ENCODE measurements at regions not wholly inside any gene's neighbourhood (a gene's known extent, or its start where the extent isn't known, plus 50 kb on each side); places are given as distances from the start of the nearest gene placed in this dataset.
"Not testable (repeated sequence)": the region's sequence is repeated elsewhere in the genome, so short reads cannot be mapped to it uniquely, and the experiment has no call there.

DNA sequence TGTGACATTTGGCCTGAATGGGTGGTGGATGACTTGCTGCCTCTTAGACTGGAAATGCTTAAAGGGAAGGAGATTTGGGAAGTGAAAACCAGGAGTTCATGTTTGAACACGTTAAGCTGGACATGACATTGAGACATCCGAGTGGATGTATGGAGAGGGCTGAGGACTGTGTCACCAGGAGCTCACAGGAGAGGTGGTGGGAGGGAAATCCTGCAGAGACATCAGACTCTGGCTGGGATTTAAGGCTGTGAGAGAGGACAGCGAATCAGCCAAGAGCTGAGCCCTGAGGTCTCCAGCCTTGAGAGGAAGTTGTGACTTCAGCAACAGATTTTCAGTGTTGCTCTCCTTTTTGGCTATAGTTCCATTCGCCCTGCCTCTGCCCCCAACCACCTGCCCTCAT, 432.5 kb upstream of the SPATA31A3 start:
- intact Hi-C loops (cut with micrococcal nuclease; ENCODE audit: unreplicated experiment); H3K9ac ChIP-seq (ENCODE audit: insufficient read depth, low read depth, low read length); H3K4me3 ChIP-seq (replicated peaks in 1 of 3; ENCODE audit: insufficient read depth in 1 of 3, low read depth in 2 of 3, low read length in 3 of 3); H3K9me3 ChIP-seq (ENCODE audit: low read length); H2AFZ ChIP-seq (ENCODE audit: low read length); BruUV-seq (replicated peaks); H3K4me1 ChIP-seq (ENCODE audit: insufficient read depth, low read length); H3K27ac ChIP-seq (ENCODE audit: extremely low read length, insufficient read depth, low read length); DNase-seq (ENCODE audit: low spot score); POLR2A ChIA-PET; H4K20me1 ChIP-seq (ENCODE audit: insufficient read depth, low read length); H3K4me2 ChIP-seq (ENCODE audit: low read depth, low read length); H3K36me3 ChIP-seq (replicated peaks in 1 of 2; ENCODE audit: control insufficient read depth in 1 of 2, insufficient read depth in 2 of 2, low read length in 2 of 2); CTCF ChIA-PET (ENCODE audit: low intra/inter-chr PET ratio, low total read pairs); in situ Hi-C loops (cut with HindIII; ENCODE audit: extremely low pct_ligation_motif_present, low pct_unique_long_range_greater_than_20kb); FAIRE-seq; H3K79me2 ChIP-seq (ENCODE audit: insufficient read depth, low read length); H3K27me3 ChIP-seq (ENCODE audit: control insufficient read depth in 1 of 2, insufficient read depth in 2 of 2, low read length in 2 of 2): not testable (repeated sequence)
- WGBS (ENCODE audit: low lambda C conversion rate) = no CpG with 5 or more reads among the region's 4 CpGs
- 0 out of 3 replicates have a peak, but pooled peaks have one; percentile 31 for ATAC-seq

DNA sequence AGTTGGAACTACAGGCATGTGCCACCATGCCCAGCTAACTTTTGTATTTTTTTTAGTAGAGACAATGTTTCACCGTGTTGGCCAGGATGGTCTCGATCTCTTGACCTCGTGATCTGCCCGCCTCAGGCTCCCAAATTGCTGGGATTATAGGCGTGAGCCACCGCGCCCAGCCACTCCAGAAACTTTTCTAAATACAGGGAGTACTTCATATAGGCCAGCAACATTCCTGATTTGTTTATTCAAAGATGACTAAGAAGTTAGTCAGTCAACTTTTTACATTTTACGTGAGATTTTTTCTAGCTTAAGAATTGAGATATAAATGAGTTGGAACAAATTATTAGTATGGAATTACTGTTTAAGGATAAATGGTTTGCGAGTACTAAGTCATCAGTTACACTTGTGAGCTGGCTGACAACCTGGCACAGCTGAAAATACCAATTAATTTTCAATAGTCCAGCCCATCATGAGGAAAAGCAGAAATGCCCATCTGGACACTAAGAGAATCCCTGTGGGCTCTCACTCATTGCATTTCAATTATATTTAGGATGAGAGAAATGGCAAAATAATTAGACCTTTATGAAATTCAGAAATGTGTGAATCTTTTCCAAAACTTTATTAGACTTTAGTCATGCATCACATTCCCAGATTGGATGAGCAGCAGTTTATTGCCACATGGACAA, 430.8 kb upstream of the SPATA31A3 start:
- H3K9ac ChIP-seq (ENCODE audit: insufficient read depth, low read depth, low read length); H3K4me2 ChIP-seq (ENCODE audit: low read depth, low read length); DNase-seq (ENCODE audit: low spot score); H3K27me3 ChIP-seq (ENCODE audit: control insufficient read depth in 1 of 2, insufficient read depth in 2 of 2, low read length in 2 of 2); CTCF ChIA-PET (ENCODE audit: low intra/inter-chr PET ratio, low total read pairs); ATAC-seq; H3K36me3 ChIP-seq (replicated peaks in 1 of 2; ENCODE audit: control insufficient read depth in 1 of 2, insufficient read depth in 2 of 2, low read length in 2 of 2); FAIRE-seq; H3K27ac ChIP-seq (ENCODE audit: extremely low read length, insufficient read depth, low read length); BruUV-seq (replicated peaks); H3K79me2 ChIP-seq (ENCODE audit: insufficient read depth, low read length); in situ Hi-C loops (cut with HindIII; ENCODE audit: extremely low pct_ligation_motif_present, low pct_unique_long_range_greater_than_20kb); H4K20me1 ChIP-seq (ENCODE audit: insufficient read depth, low read length); POLR2A ChIA-PET; H2AFZ ChIP-seq (ENCODE audit: low read length); H3K4me3 ChIP-seq (replicated peaks in 1 of 3; ENCODE audit: insufficient read depth in 1 of 3, low read depth in 2 of 3, low read length in 3 of 3); H3K4me1 ChIP-seq (ENCODE audit: insufficient read depth, low read length); intact Hi-C loops (cut with micrococcal nuclease; ENCODE audit: unreplicated experiment); H3K9me3 ChIP-seq (ENCODE audit: low read length): not testable (repeated sequence)
- 15% methylated on average over 1 of the region's 9 CpGs for WGBS (ENCODE audit: low lambda C conversion rate)

- FAIRE-seq = not testable (repeated sequence)
- WGBS (ENCODE audit: low lambda C conversion rate) = no CpG with 5 or more reads among the region's 4 CpGs
Measured at GRCh38 chr9:67418496-67419079, 426.2 kb upstream of the SPATA31A3 start.

DNA sequence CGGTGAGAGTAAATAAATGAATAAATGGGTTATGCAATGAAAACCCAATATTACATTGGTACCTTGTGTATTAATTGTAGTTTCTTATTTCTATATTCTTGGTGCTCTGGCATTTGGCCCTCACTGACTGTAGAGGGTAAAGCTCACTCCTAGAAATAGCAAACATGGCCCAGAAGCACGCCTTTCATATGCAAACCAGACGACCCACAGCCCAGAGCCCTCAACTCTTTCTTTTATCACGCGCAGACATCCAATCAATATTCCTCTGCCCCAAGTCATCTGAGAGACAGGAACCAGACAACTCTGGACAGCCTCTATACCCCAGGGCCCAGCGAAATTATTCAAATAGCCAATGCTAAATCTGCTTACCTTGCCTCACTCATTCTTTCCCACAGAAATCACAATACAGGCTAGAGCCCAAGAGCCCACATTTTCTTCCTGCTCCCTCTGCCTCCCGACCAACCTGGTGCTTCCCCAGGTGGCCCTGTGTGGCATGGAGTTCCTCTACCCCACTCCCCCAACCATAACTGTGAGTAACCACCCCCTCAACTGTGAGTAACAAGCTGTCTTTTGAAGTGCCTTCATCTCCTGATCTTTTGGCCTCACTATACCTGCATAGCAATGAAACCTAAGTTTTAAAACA, 425.1 kb upstream of the SPATA31A3 start:
- H3K27me3 ChIP-seq (ENCODE audit: control insufficient read depth in 1 of 2, insufficient read depth in 2 of 2, low read length in 2 of 2); ATAC-seq; BruUV-seq (replicated peaks); DNase-seq (ENCODE audit: low spot score); H3K9ac ChIP-seq (ENCODE audit: insufficient read depth, low read depth, low read length); H3K79me2 ChIP-seq (ENCODE audit: insufficient read depth, low read length); POLR2A ChIA-PET; H3K4me2 ChIP-seq (ENCODE audit: low read depth, low read length); H3K36me3 ChIP-seq (replicated peaks in 1 of 2; ENCODE audit: control insufficient read depth in 1 of 2, insufficient read depth in 2 of 2, low read length in 2 of 2); CTCF ChIA-PET (ENCODE audit: low intra/inter-chr PET ratio, low total read pairs); in situ Hi-C loops (cut with HindIII; ENCODE audit: extremely low pct_ligation_motif_present, low pct_unique_long_range_greater_than_20kb); H4K20me1 ChIP-seq (ENCODE audit: insufficient read depth, low read length); FAIRE-seq; H3K4me1 ChIP-seq (ENCODE audit: insufficient read depth, low read length); H2AFZ ChIP-seq (ENCODE audit: low read length); H3K9me3 ChIP-seq (ENCODE audit: low read length); H3K4me3 ChIP-seq (replicated peaks in 1 of 3; ENCODE audit: insufficient read depth in 1 of 3, low read depth in 2 of 3, low read length in 3 of 3); H3K27ac ChIP-seq (ENCODE audit: extremely low read length, insufficient read depth, low read length); intact Hi-C loops (cut with micrococcal nuclease; ENCODE audit: unreplicated experiment): not testable (repeated sequence)
- 29% methylated on average over 1 of the region's 7 CpGs for WGBS (ENCODE audit: low lambda C conversion rate)

More at GRCh38 chr9:67418496-67419079, 426.2 kb upstream of the SPATA31A3 start:
- POLR2A ChIA-PET; H4K20me1 ChIP-seq (ENCODE audit: insufficient read depth, low read length); ATAC-seq; H3K27ac ChIP-seq (ENCODE audit: extremely low read length, insufficient read depth, low read length); H2AFZ ChIP-seq (ENCODE audit: low read length); H3K4me3 ChIP-seq (replicated peaks in 1 of 3; ENCODE audit: insufficient read depth in 1 of 3, low read depth in 2 of 3, low read length in 3 of 3); H3K9me3 ChIP-seq (ENCODE audit: low read length); BruUV-seq (replicated peaks); DNase-seq (ENCODE audit: low spot score); H3K4me1 ChIP-seq (ENCODE audit: insufficient read depth, low read length); H3K9ac ChIP-seq (ENCODE audit: insufficient read depth, low read depth, low read length); in situ Hi-C loops (cut with HindIII; ENCODE audit: extremely low pct_ligation_motif_present, low pct_unique_long_range_greater_than_20kb); H3K4me2 ChIP-seq (ENCODE audit: low read depth, low read length); CTCF ChIA-PET (ENCODE audit: low intra/inter-chr PET ratio, low total read pairs); H3K36me3 ChIP-seq (replicated peaks in 1 of 2; ENCODE audit: control insufficient read depth in 1 of 2, insufficient read depth in 2 of 2, low read length in 2 of 2); intact Hi-C loops (cut with micrococcal nuclease; ENCODE audit: unreplicated experiment); H3K27me3 ChIP-seq (ENCODE audit: control insufficient read depth in 1 of 2, insufficient read depth in 2 of 2, low read length in 2 of 2); H3K79me2 ChIP-seq (ENCODE audit: insufficient read depth, low read length): not testable (repeated sequence)
